Heart right ventricle (tissue), 16 donors: ENCODE measurements at regions not wholly inside any gene's neighbourhood (a gene's known extent, or its start where the extent isn't known, plus 50 kb on each side); places are given as distances from the start of the nearest gene placed in this dataset.

Experiments used
- ATAC-seq, 8 donors: fragments of 200-7000 bp; cut with Tn5 transposase; one replicate each; pipeline ENCODE4 v1.9.1; 2020; ENCODE audit warnings: mild to moderate bottlenecking in 8 of 8, moderate library complexity in 8 of 8, moderate number of reproducible peaks in 1 of 8
- DNase-seq, 2 donors: peaks; one replicate each; pipeline ENCODE4 v3.0.0-alpha.2; 2020
- H3K27ac ChIP-seq, 10 donors: fragments of 200-600 bp; sonication (generic) in 2 of 10; one replicate each; pipeline versions ENCODE4 v1.5.0 to v1.8.0; 2020 to 2022; ENCODE audit warnings: mild to moderate bottlenecking in 3 of 10
- H3K27me3 ChIP-seq, 7 donors: fragments of 200-600 bp; one replicate each; pipeline ENCODE4 v1.8.0; 2021 to 2022; ENCODE audit warnings: mild to moderate bottlenecking in 2 of 7
- H3K36me3 ChIP-seq, 9 donors: fragments of 200-600 bp; sonication (generic) in 1 of 9; one replicate each; pipeline versions ENCODE4 v1.5.0 to v1.8.0; 2020 to 2022; ENCODE audit warnings: mild to moderate bottlenecking in 2 of 9
- H3K4me1 ChIP-seq, 9 donors: fragments of 200-600 bp; sonication (generic) in 1 of 9; one replicate each; pipeline versions ENCODE4 v1.5.0 to v1.8.0; 2020 to 2022; ENCODE audit warnings: mild to moderate bottlenecking in 4 of 9
- H3K4me3 ChIP-seq, 10 donors: fragments of 200-600 bp; sonication (generic) in 2 of 10; one replicate each; pipeline versions ENCODE4 v1.5.0 to v1.8.0; 2020 to 2022; ENCODE audit warnings: mild to moderate bottlenecking in 7 of 10, moderate library complexity in 2 of 10
- H3K9me3 ChIP-seq, 11 donors: fragments of 200-600 bp in 10 of 11; sonication (generic) in 2 of 11; one replicate each; pipeline versions ENCODE4 v1.5.0 to v1.8.0; 2013 to 2022; ENCODE audit warnings: mild to moderate bottlenecking in 2 of 11, control low read depth in 1 of 11, moderate library complexity in 1 of 11
- CTCF ChIP-seq, 9 donors: fragments of 200-600 bp; sonication (generic) in 2 of 9; IDR thresholded peaks; one replicate each; pipeline versions ENCODE4 v1.5.0 to v1.8.0; 2021 to 2022; ENCODE audit warnings: antibody characterized with exemption in 9 of 9, mild to moderate bottlenecking in 5 of 9, moderate library complexity in 1 of 9
- WGBS, 2 donors: extraction: QIAGEN DNeasy Blood & Tissue Kit; methylation state at CpG; one replicate each; pipeline ENCODE4 v1.1.7; 2013; ENCODE audit warnings: inconsistent platforms in 1 of 2; 5-methylcytosine and 5-hydroxymethylcytosine counted together
- intact Hi-C, 10 donors: fragments of 100-400 bp; cut with DNase I; formaldehyde crosslinking; loops; one replicate each; pipeline versions ENCODE4 v1.11.1 to v1.14.2; 2022
- donor health status: Arrhythmogenic right ventricular cardiomyopathy.
- donor health status: ischemic (EF 13 %, LVEDD 7.1; RV severe dilation, severe dysfunction).
- donor health status: healthy with polysubstance abuse.
- donor health status: DM: no; HTN: yes; CAD: no.
- donor health status: DM: no; HTN: no; CAD: no.
- donor health status: ischemic (EF 25% LVEDD 6.9; RV normal size, moderate dysfunction).
- donor health status: ischemic (EF 25% LVEDD 5.7; RV mildly dilated, moderate dysfunction).
- donor health status: healthy.
- donor health status: DM: yes; HTN: yes; CAD: no.
- donor health status: Ischemic cardiomyopathy.
- donor health status: ischemic (EF 35%, LVEDD 5.7; RV mildly dilated, moderate dysfunction).
- donor health status: nonischemic (EF 11% LVEDD 7.7; RV severe dilation, severe dysfunction).
- donor health status: DM: yes; HTN: yes; CAD: no.
- donor health status: PGD.
- donor health status: ischemic (EF 29% LVEDD 5.4; RV normal size, mild dysfunction).
- donor health status: nonischemic (EF 23%, LVEDD 6.1; RV moderate dilation, normal function).

- TF ChIP-seq CTCF (IDR thresholded peaks at IDR 0.05): no peak
- Histone ChIP-seq H3K9me3 (no peaks in the 10 kb centered on the region), H3K27ac (no peak overlapping the region), H3K27me3 (no peaks in the 10 kb centered on the region), H3K4me3 (no peak overlapping the region), H3K4me1 (no peaks in the 10 kb centered on the region), H3K36me3 (no peaks in the 10 kb centered on the region)
- WGBS, 2 donors: 77 to 93% methylated on average over 2 of the region's 2 CpGs
- intact Hi-C loops: loop anchor here in 1 of 10 donors (10.0 kb wide), 1 partner anchor 56 kb away; no protein-coding TSS in a partner anchor
- no peak for DNase-seq
- ATAC-seq: no peak
Measured at GRCh38 chr7:84328571-84328970, 134.0 kb upstream of the SEMA3A start.

- H3K9me3 ChIP-seq: no peaks in the 10 kb centered on the region
- no peak for ATAC-seq
- H3K4me1 ChIP-seq: no peaks in the 10 kb centered on the region
- H3K4me3 ChIP-seq: no peak overlapping the region
- no peak overlapping the region for H3K27ac ChIP-seq
- no peaks in the 10 kb centered on the region for H3K36me3 ChIP-seq
- intact Hi-C loops: loop anchor here in 1 of 10 donors (10.0 kb wide), 1 partner anchor 61 kb away; no protein-coding TSS in a partner anchor
- no peak for DNase-seq
- no peak for TF ChIP-seq CTCF (IDR thresholded peaks at IDR 0.05)
- no peaks in the 10 kb centered on the region for H3K27me3 ChIP-seq
Measured at GRCh38 chr7:84324136-84324630, 129.6 kb upstream of the SEMA3A start.

- H3K36me3 ChIP-seq: no peaks in the 10 kb centered on the region
- DNase-seq (no peak), ATAC-seq (no peak)
- no peak for TF ChIP-seq CTCF (IDR thresholded peaks at IDR 0.05)
- no peak overlapping the region for H3K4me3 ChIP-seq
- H3K4me1 ChIP-seq: no peaks in the 10 kb centered on the region
- H3K27ac ChIP-seq: no peak overlapping the region
- H3K27me3 ChIP-seq: no peaks in the 10 kb centered on the region
- intact Hi-C loops: no loop called here
- H3K9me3 ChIP-seq: no peaks in the 10 kb centered on the region
Measured at GRCh38 chr7:84317536-84317935, 122.9 kb upstream of the SEMA3A start.

- no peaks in the 10 kb centered on the region for H3K36me3 ChIP-seq
- TF ChIP-seq CTCF (IDR thresholded peaks at IDR 0.05): no peak
- intact Hi-C loops: no loop called here
- H3K4me1 ChIP-seq: no peaks in the 10 kb centered on the region
- no peaks in the 10 kb centered on the region for H3K27me3 ChIP-seq
- no peaks in the 10 kb centered on the region for H3K9me3 ChIP-seq
- DNase-seq (no peak), ATAC-seq (no peak)
- no peak overlapping the region for H3K4me3 ChIP-seq
- H3K27ac ChIP-seq: no peak overlapping the region
- 82 to 89% methylated on average over 2 of the region's 2 CpGs for WGBS, 2 donors
Measured at GRCh38 chr7:84314263-84314662, 119.7 kb upstream of the SEMA3A start.
